ENCODE measurements at regions not wholly inside any gene's neighbourhood (a gene's known extent, or its start where the extent isn't known, plus 50 kb on each side); places are given as distances from the start of the nearest gene placed in this dataset.

GRCh38 chr5:8598996-8599395 is 730.0 kb downstream of the MTRR start:
- no peak overlapping the region for H3K27ac Mint-ChIP-seq
- Histone ChIP-seq H3K4me3 (ENCODE audit: low read length in 2 of 2) (no peak overlapping the region), H3K27me3 (ENCODE audit: insufficient read depth, low read length) (no peaks in the 10 kb centered on the region), H3K4me1 (ENCODE audit: insufficient read depth, low read length) (no peaks in the 10 kb centered on the region), H3K36me3 (ENCODE audit: insufficient read depth, low read length) (no peaks in the 10 kb centered on the region), H3K9me3 (ENCODE audit: control insufficient read depth in 1 of 2, low read length in 2 of 2) (no peaks in the 10 kb centered on the region), H3K27ac (ENCODE audit: low read depth, low read length) (no peak overlapping the region)
- ChIA-PET POLR2A (ENCODE audit: partially characterized antibody) (no interaction called here), CTCF (ENCODE audit: partially characterized antibody) (no interaction called here)
- intact Hi-C loops (cut with micrococcal nuclease), result no loop called here
- H3K4me1 Mint-ChIP-seq, result no peaks in the 10 kb centered on the region
- no peak overlapping the region for H3K4me3 Mint-ChIP-seq
- DNase-seq, result no peak
- H3K9me3 Mint-ChIP-seq, result peaks cover 0 to 4% (median under 1%) of the 10 kb centered on the region in 8 donors
- no peaks in the 10 kb centered on the region for H3K27me3 Mint-ChIP-seq
- H3K36me3 Mint-ChIP-seq, result no peaks in the 10 kb centered on the region

- no peaks in the 10 kb centered on the region for H3K9me3 ChIP-seq (ENCODE audit: control insufficient read depth in 1 of 2, low read length in 2 of 2)
- no peaks in the 10 kb centered on the region for H3K36me3 Mint-ChIP-seq
- no peak overlapping the region for H3K4me3 ChIP-seq (ENCODE audit: low read length in 2 of 2)
- peaks cover 0 to 3% (median 0%) of the 10 kb centered on the region in 8 donors for H3K9me3 Mint-ChIP-seq
- no peak overlapping the region for H3K4me3 Mint-ChIP-seq
- no peak overlapping the region for H3K27ac ChIP-seq (ENCODE audit: low read depth, low read length)
- H3K27me3 Mint-ChIP-seq, result no peaks in the 10 kb centered on the region
- POLR2A ChIA-PET (ENCODE audit: partially characterized antibody), result no interaction called here
- intact Hi-C loops (cut with micrococcal nuclease), result no loop called here
- CTCF ChIA-PET (ENCODE audit: partially characterized antibody), result no interaction called here
- H3K36me3 ChIP-seq (ENCODE audit: insufficient read depth, low read length), result no peaks in the 10 kb centered on the region
- H3K4me1 ChIP-seq (ENCODE audit: insufficient read depth, low read length), result no peaks in the 10 kb centered on the region
- DNase-seq, result no peak
- no peaks in the 10 kb centered on the region for H3K27me3 ChIP-seq (ENCODE audit: insufficient read depth, low read length)
- H3K27ac Mint-ChIP-seq, result no peak overlapping the region
- no peaks in the 10 kb centered on the region for H3K4me1 Mint-ChIP-seq
These were observed 731.9 kb downstream of the MTRR start for GRCh38 chr5:8600843-8601242.

- H3K4me1 Mint-ChIP-seq, result no peaks in the 10 kb centered on the region
- Histone ChIP-seq H3K27ac (ENCODE audit: low read depth, low read length) (no peak overlapping the region), H3K4me1 (ENCODE audit: insufficient read depth, low read length) (no peaks in the 10 kb centered on the region), H3K36me3 (ENCODE audit: insufficient read depth, low read length) (no peaks in the 10 kb centered on the region), H3K4me3 (ENCODE audit: low read length in 2 of 2) (no peak overlapping the region), H3K27me3 (ENCODE audit: insufficient read depth, low read length) (no peaks in the 10 kb centered on the region), H3K9me3 (ENCODE audit: control insufficient read depth in 1 of 2, low read length in 2 of 2) (no peaks in the 10 kb centered on the region)
- intact Hi-C loops (cut with micrococcal nuclease), result no loop called here
- no peaks in the 10 kb centered on the region for H3K27me3 Mint-ChIP-seq
- ChIA-PET POLR2A (ENCODE audit: partially characterized antibody) (no interaction called here), CTCF (ENCODE audit: partially characterized antibody) (no interaction called here)
- no peak for DNase-seq
- H3K4me3 Mint-ChIP-seq, result no peak overlapping the region
- peaks cover 0 to 3% (median 0%) of the 10 kb centered on the region in 8 donors for H3K9me3 Mint-ChIP-seq
- no peaks in the 10 kb centered on the region for H3K36me3 Mint-ChIP-seq
- no peak overlapping the region for H3K27ac Mint-ChIP-seq
These were observed 732.9 kb downstream of the MTRR start for GRCh38 chr5:8601831-8602354.

- Histone ChIP-seq H3K9me3 (ENCODE audit: control insufficient read depth in 1 of 2, low read length in 2 of 2) (no peaks in the 10 kb centered on the region), H3K4me1 (ENCODE audit: insufficient read depth, low read length) (no peaks in the 10 kb centered on the region), H3K27me3 (ENCODE audit: insufficient read depth, low read length) (no peaks in the 10 kb centered on the region), H3K36me3 (ENCODE audit: insufficient read depth, low read length) (no peaks in the 10 kb centered on the region), H3K4me3 (ENCODE audit: low read length in 2 of 2) (no peak overlapping the region), H3K27ac (ENCODE audit: low read depth, low read length) (no peak overlapping the region)
- H3K27me3 Mint-ChIP-seq, result no peaks in the 10 kb centered on the region
- H3K4me3 Mint-ChIP-seq, result no peak overlapping the region
- H3K4me1 Mint-ChIP-seq, result no peaks in the 10 kb centered on the region
- ChIA-PET POLR2A (ENCODE audit: partially characterized antibody) (no interaction called here), CTCF (ENCODE audit: partially characterized antibody) (no interaction called here)
- intact Hi-C loops (cut with micrococcal nuclease), result no loop called here
- DNase-seq, result no peak
- H3K27ac Mint-ChIP-seq, result no peak overlapping the region
- H3K36me3 Mint-ChIP-seq, result no peaks in the 10 kb centered on the region
- peaks cover 0 to 2% (median 0%) of the 10 kb centered on the region in 8 donors for H3K9me3 Mint-ChIP-seq
These were observed 737.3 kb downstream of the MTRR start for GRCh38 chr5:8606231-8606630.

GRCh38 chr5:8611067-8611466 is 742.1 kb downstream of the MTRR start:
- no peak for DNase-seq
- intact Hi-C loops (cut with micrococcal nuclease), result no loop called here
- Mint-ChIP-seq H3K27ac (no peak overlapping the region), H3K4me3 (no peak overlapping the region), H3K4me1 (peaks cover 0 to 5% (median 0%) of the 10 kb centered on the region in 4 donors), H3K9me3 (peaks cover 2 to 11% (median 7%) of the 10 kb centered on the region in 8 donors), H3K36me3 (no peaks in the 10 kb centered on the region), H3K27me3 (no peaks in the 10 kb centered on the region)
- no peaks in the 10 kb centered on the region for H3K27me3 ChIP-seq (ENCODE audit: insufficient read depth, low read length)
- no peaks in the 10 kb centered on the region for H3K36me3 ChIP-seq (ENCODE audit: insufficient read depth, low read length)
- H3K4me1 ChIP-seq (ENCODE audit: insufficient read depth, low read length), result no peaks in the 10 kb centered on the region
- H3K27ac ChIP-seq (ENCODE audit: low read depth, low read length), result no peak overlapping the region
- no peaks in the 10 kb centered on the region for H3K9me3 ChIP-seq (ENCODE audit: control insufficient read depth in 1 of 2, low read length in 2 of 2)
- no peak overlapping the region for H3K4me3 ChIP-seq (ENCODE audit: low read length in 2 of 2)
- CTCF ChIA-PET (ENCODE audit: partially characterized antibody), result no interaction called here
- POLR2A ChIA-PET (ENCODE audit: partially characterized antibody), result no interaction called here

GRCh38 chr5:8613078-8613685 is 744.2 kb downstream of the MTRR start:
- Mint-ChIP-seq H3K27ac (no peak overlapping the region), H3K4me1 (peaks cover 0 to 5% (median 0%) of the 10 kb centered on the region in 4 donors), H3K36me3 (no peaks in the 10 kb centered on the region), H3K9me3 (peaks cover 2 to 11% (median 7%) of the 10 kb centered on the region in 8 donors), H3K4me3 (no peak overlapping the region), H3K27me3 (no peaks in the 10 kb centered on the region)
- no peak for DNase-seq
- ChIA-PET CTCF (ENCODE audit: partially characterized antibody) (no interaction called here), POLR2A (ENCODE audit: partially characterized antibody) (no interaction called here)
- no peak overlapping the region for H3K27ac ChIP-seq (ENCODE audit: low read depth, low read length)
- no peaks in the 10 kb centered on the region for H3K9me3 ChIP-seq (ENCODE audit: control insufficient read depth in 1 of 2, low read length in 2 of 2)
- H3K4me1 ChIP-seq (ENCODE audit: insufficient read depth, low read length), result no peaks in the 10 kb centered on the region
- no peaks in the 10 kb centered on the region for H3K27me3 ChIP-seq (ENCODE audit: insufficient read depth, low read length)
- H3K36me3 ChIP-seq (ENCODE audit: insufficient read depth, low read length), result no peaks in the 10 kb centered on the region
- intact Hi-C loops (cut with micrococcal nuclease), result no loop called here
- no peak overlapping the region for H3K4me3 ChIP-seq (ENCODE audit: low read length in 2 of 2)

- Histone ChIP-seq H3K36me3 (ENCODE audit: insufficient read depth, low read length) (no peaks in the 10 kb centered on the region), H3K27me3 (ENCODE audit: insufficient read depth, low read length) (no peaks in the 10 kb centered on the region), H3K9me3 (ENCODE audit: control insufficient read depth in 1 of 2, low read length in 2 of 2) (no peaks in the 10 kb centered on the region), H3K4me1 (ENCODE audit: insufficient read depth, low read length) (no peaks in the 10 kb centered on the region), H3K4me3 (ENCODE audit: low read length in 2 of 2) (no peak overlapping the region), H3K27ac (ENCODE audit: low read depth, low read length) (no peak overlapping the region)
- CTCF ChIA-PET (ENCODE audit: partially characterized antibody), result no interaction called here
- DNase-seq, result no peak
- no peaks in the 10 kb centered on the region for H3K27me3 Mint-ChIP-seq
- H3K36me3 Mint-ChIP-seq, result no peaks in the 10 kb centered on the region
- POLR2A ChIA-PET (ENCODE audit: partially characterized antibody), result no interaction called here
- peaks cover 0 to 5% (median 0%) of the 10 kb centered on the region in 4 donors for H3K4me1 Mint-ChIP-seq
- no peak overlapping the region for H3K4me3 Mint-ChIP-seq
- H3K9me3 Mint-ChIP-seq, result peaks cover 0 to 11% (median 7%) of the 10 kb centered on the region in 8 donors
- intact Hi-C loops (cut with micrococcal nuclease), result no loop called here
- H3K27ac Mint-ChIP-seq, result peak overlapping the region in 1 of 7 donors; percentile 59
These were observed 746.4 kb downstream of the MTRR start for GRCh38 chr5:8615142-8615858.

All from CD4-positive, alpha-beta memory T cell (primary cell).